Fibroblast of lung (primary cell): ENCODE measurements at regions not wholly inside any gene's neighbourhood (a gene's known extent, or its start where the extent isn't known, plus 50 kb on each side); places are given as distances from the start of the nearest gene placed in this dataset.

Experiments
- CTCF ChIP-seq, 2 donors: IDR thresholded peaks in 1 of 2; conservative IDR thresholded peaks in 1 of 2; 1 replicate in 1 of 2; 2 replicates in 1 of 2; pipeline ENCODE4 v1.5.1; 2011 to 2012; ENCODE audit warnings: low read length in 2 of 2, control low read depth in 1 of 2, inconsistent platforms in 1 of 2, low read depth in 1 of 2, mild to moderate bottlenecking in 1 of 2
- EZH2 ChIP-seq: IDR thresholded peaks from 2 replicates; pipeline ENCODE4 v1.5.1; 2012; ENCODE audit warnings: low read length, control low read depth, mild to moderate bottlenecking; ENCODE audit errors: missing control alignments

GRCh38 chr22:26986884-26987283 is 329.5 kb downstream of the MIAT start:
- TF ChIP-seq CTCF (conservative IDR thresholded peaks at IDR 0.05 in 1 of 2, IDR thresholded peaks at IDR 0.05 in 1 of 2; ENCODE audit: low read depth in 1 of 2, low read length in 2 of 2) (no peak), EZH2 (no peak)
